Lower leg skin (tissue), 3 donors: ENCODE measurements at regions not wholly inside any gene's neighbourhood (a gene's known extent, or its start where the extent isn't known, plus 50 kb on each side); places are given as distances from the start of the nearest gene placed in this dataset.

Experiments
- CTCF ChIP-seq, 3 donors: fragments of 450-650 bp; IDR thresholded peaks; one replicate each; pipeline ENCODE4 v1.5.1; 2016; ENCODE audit warnings: antibody characterized with exemption in 3 of 3, mild to moderate bottlenecking in 3 of 3, moderate library complexity in 2 of 3
- POLR2A ChIP-seq, 2 donors: fragments of 450-650 bp; IDR thresholded peaks; one replicate each; pipeline ENCODE4 v1.6.1; 2016 to 2017; ENCODE audit warnings: antibody characterized with exemption in 2 of 2, mild to moderate bottlenecking in 1 of 2, moderate library complexity in 1 of 2

- TF ChIP-seq POLR2A (IDR thresholded peaks at IDR 0.05) = no peak
- no peak for TF ChIP-seq CTCF (IDR thresholded peaks at IDR 0.05)
These were observed 121.6 kb downstream of the CASP12 start for GRCh38 chr11:104776501-104777170.
